Neural cell (in vitro differentiated cells): ENCODE measurements at regions not wholly inside any gene's neighbourhood (a gene's known extent, or its start where the extent isn't known, plus 50 kb on each side); places are given as distances from the start of the nearest gene placed in this dataset.

Source experiments
- H2AFZ ChIP-seq: fragments of 200-600, 300-800 bp; sonication (generic), shearing (Covaris generic); 2 replicates; pipeline ENCODE4 v1.6.0; 2014; ENCODE audit warnings: low read depth, mild to moderate bottlenecking, antibody characterized with exemption, low read length, moderate library complexity
- H3F3A ChIP-seq: fragments of 200-600 bp; shearing (Covaris generic); 2 replicates; pipeline ENCODE4 v1.6.1; 2016; ENCODE audit warnings: mild to moderate bottlenecking, moderate library complexity, mixed read lengths, antibody characterized with exemption, low read length; ENCODE audit not compliant: insufficient read depth, poor library complexity, severe bottlenecking
- H3K27ac ChIP-seq: fragments of 200-600, 300-800 bp; sonication (generic), shearing (Covaris generic); 2 replicates; pipeline ENCODE4 v1.5.1; 2014; ENCODE audit warnings: mild to moderate bottlenecking, low read length, moderate library complexity
- H3K27me3 ChIP-seq: fragments of 300-800, 200-600 bp; sonication (generic), shearing (Covaris generic); 2 replicates; pipeline ENCODE4 v1.6.0; 2014; ENCODE audit warnings: mild to moderate bottlenecking, low read depth, low read length, moderate library complexity; ENCODE audit not compliant: insufficient read depth
- H3K36me3 ChIP-seq: fragments of 300-800, 200-600 bp; sonication (generic), shearing (Covaris generic); 2 replicates; pipeline ENCODE4 v1.5.1; 2014; ENCODE audit warnings: mild to moderate bottlenecking, antibody characterized with exemption, low read length, moderate library complexity; ENCODE audit not compliant: insufficient read depth
- H3K4me2 ChIP-seq: fragments of 300-800, 200-600 bp; sonication (generic), shearing (Covaris generic); 2 replicates; pipeline ENCODE4 v1.6.0; 2014; ENCODE audit warnings: mild to moderate bottlenecking, low read length
- H3K4me3 ChIP-seq: fragments of 300-800, 200-600 bp; sonication (generic), shearing (Covaris generic); 2 replicates; pipeline ENCODE4 v1.5.1; 2014; ENCODE audit warnings: mild to moderate bottlenecking, low read length, moderate library complexity
- H3K79me2 ChIP-seq: fragments of 200-600 bp; shearing (Covaris generic); replicated peaks from 2 replicates; pipeline ENCODE4 v1.6.0; 2014; ENCODE audit warnings: mild to moderate bottlenecking, low read length, moderate library complexity; ENCODE audit not compliant: insufficient read depth
- H3K9ac ChIP-seq: fragments of 300-800, 200-600 bp; sonication (generic), shearing (Covaris generic); 2 replicates; pipeline ENCODE4 v1.6.1; 2016; ENCODE audit warnings: mild to moderate bottlenecking, low read length, mixed read lengths
- H3K9me2 ChIP-seq: fragments of 200-600 bp; shearing (Covaris generic); 2 replicates; pipeline ENCODE4 v1.6.1; 2016; ENCODE audit warnings: mild to moderate bottlenecking, low read length, mixed read lengths; ENCODE audit not compliant: insufficient read depth
- H3K9me3 ChIP-seq: fragments of 200-600, 300-800 bp; sonication (generic), shearing (Covaris generic); 2 replicates; pipeline ENCODE4 v1.6.1; 2016; ENCODE audit warnings: mild to moderate bottlenecking, mixed run types, low read length, moderate library complexity, mixed read lengths
- H4K20me1 ChIP-seq: fragments of 200-600 bp; shearing (Covaris generic); 2 replicates; pipeline ENCODE4 v1.6.1; 2016; ENCODE audit warnings: mild to moderate bottlenecking, mixed run types; ENCODE audit not compliant: insufficient read depth
- EP300 ChIP-seq: fragments of 450-650 bp; conservative IDR thresholded peaks from 2 replicates; pipeline ENCODE4 v1.6.1; 2014; ENCODE audit warnings: antibody characterized with exemption, mild to moderate bottlenecking, moderate library complexity; ENCODE audit not compliant: poor library complexity, severe bottlenecking
- EZH2 ChIP-seq: fragments of 200-600, 300-800 bp; shearing (Covaris generic), sonication (generic); IDR thresholded peaks from 2 replicates; pipeline ENCODE4 v1.6.1; 2014; ENCODE audit warnings: antibody characterized with exemption, low read length, borderline replicate concordance, mild to moderate bottlenecking; ENCODE audit not compliant: insufficient read depth, poor library complexity, severe bottlenecking
- MXI1 ChIP-seq: fragments of 450-650 bp; conservative IDR thresholded peaks from 2 replicates; pipeline ENCODE4 v1.6.1; 2014; ENCODE audit warnings: antibody characterized with exemption, mild to moderate bottlenecking; ENCODE audit not compliant: poor library complexity, severe bottlenecking
- POLR2AphosphoS5 ChIP-seq: IDR thresholded peaks from 2 replicates; pipeline ENCODE4 v1.6.1; 2012
- RAD21 ChIP-seq: fragments of 450-650 bp; conservative IDR thresholded peaks from 2 replicates; pipeline ENCODE4 v1.6.1; 2014; ENCODE audit warnings: antibody characterized with exemption, mild to moderate bottlenecking, moderate library complexity
- REST ChIP-seq: IDR thresholded peaks from 2 replicates; pipeline ENCODE4 v1.6.1; 2012; ENCODE audit warnings: borderline replicate concordance
- SMC3 ChIP-seq: fragments of 450-650 bp; conservative IDR thresholded peaks from 2 replicates; pipeline ENCODE4 v1.6.1; 2014; ENCODE audit warnings: antibody characterized with exemption, mild to moderate bottlenecking, moderate library complexity; ENCODE audit not compliant: poor library complexity
- TAF1 ChIP-seq: IDR thresholded peaks from 2 replicates; pipeline ENCODE4 v1.6.1; 2012; ENCODE audit warnings: low read depth
- TF ChIP-seq, protein P1 (sequence below): fragments of 450-650 bp; IDR thresholded peaks from 2 replicates; pipeline ENCODE4 v1.5.1; 2014; ENCODE audit warnings: antibody characterized with exemption, mild to moderate bottlenecking, moderate library complexity; ENCODE audit not compliant: poor library complexity, severe bottlenecking

DNA sequence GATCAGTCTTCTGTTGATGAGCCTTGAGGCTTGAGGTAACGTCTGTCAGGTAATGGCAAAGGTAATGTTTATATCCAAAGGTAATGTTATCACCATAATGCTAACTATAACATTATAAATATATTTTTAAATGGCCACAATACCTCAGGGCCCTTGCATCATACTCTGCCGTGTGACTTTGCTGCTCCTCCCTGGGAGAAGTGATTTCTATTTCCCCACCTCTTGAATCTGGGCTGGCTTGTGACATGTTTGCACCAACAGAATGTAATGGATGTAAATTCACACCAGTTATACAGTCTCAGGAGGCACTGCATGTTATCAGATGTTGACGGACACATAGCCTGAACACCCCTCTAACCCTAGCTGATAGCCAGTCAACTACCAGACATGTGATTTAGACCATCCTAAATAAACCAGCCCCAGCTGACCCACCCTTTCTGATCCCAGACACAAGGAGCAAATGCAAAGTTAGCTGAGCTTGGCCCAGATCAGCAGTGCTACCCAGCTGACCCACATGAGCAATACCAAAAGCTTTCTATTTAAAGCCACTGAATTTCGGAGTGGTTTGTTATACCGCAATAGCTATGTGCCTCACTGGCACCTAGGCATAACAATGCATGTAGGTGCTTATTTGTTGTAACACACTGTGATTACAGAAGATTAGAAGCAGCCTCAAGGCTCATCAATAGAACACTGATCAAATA is 93.8 kb upstream of the SIRPA start:
- H3K36me3 ChIP-seq: no peaks in the 10 kb centered on the region
- no peaks in the 10 kb centered on the region for H3K9me3 ChIP-seq
- no peak overlapping the region for H3K9ac ChIP-seq
- TF ChIP-seq, protein P1, sequence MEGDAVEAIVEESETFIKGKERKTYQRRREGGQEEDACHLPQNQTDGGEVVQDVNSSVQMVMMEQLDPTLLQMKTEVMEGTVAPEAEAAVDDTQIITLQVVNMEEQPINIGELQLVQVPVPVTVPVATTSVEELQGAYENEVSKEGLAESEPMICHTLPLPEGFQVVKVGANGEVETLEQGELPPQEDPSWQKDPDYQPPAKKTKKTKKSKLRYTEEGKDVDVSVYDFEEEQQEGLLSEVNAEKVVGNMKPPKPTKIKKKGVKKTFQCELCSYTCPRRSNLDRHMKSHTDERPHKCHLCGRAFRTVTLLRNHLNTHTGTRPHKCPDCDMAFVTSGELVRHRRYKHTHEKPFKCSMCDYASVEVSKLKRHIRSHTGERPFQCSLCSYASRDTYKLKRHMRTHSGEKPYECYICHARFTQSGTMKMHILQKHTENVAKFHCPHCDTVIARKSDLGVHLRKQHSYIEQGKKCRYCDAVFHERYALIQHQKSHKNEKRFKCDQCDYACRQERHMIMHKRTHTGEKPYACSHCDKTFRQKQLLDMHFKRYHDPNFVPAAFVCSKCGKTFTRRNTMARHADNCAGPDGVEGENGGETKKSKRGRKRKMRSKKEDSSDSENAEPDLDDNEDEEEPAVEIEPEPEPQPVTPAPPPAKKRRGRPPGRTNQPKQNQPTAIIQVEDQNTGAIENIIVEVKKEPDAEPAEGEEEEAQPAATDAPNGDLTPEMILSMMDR: no peak
- no peak for TF ChIP-seq EP300
- TF ChIP-seq TAF1: no peak
- TF ChIP-seq EZH2: no peak
- no peak for TF ChIP-seq SMC3
- no peak for TF ChIP-seq MXI1
- no peak for TF ChIP-seq REST
- no peak for TF ChIP-seq RAD21
- no peak for TF ChIP-seq POLR2AphosphoS5
- no peak overlapping the region for H3K27ac ChIP-seq
- H3K9me2 ChIP-seq: no peaks in the 10 kb centered on the region
- H3F3A ChIP-seq: peaks cover 4% of the 10 kb centered on the region
- H4K20me1 ChIP-seq: no peaks in the 10 kb centered on the region
- no peak overlapping the region for H3K4me2 ChIP-seq
- no peaks in the 10 kb centered on the region for H3K27me3 ChIP-seq
- H3K4me3 ChIP-seq: no peak overlapping the region
- no peak overlapping the region for H2AFZ ChIP-seq
- H3K79me2 ChIP-seq: no peaks in the 10 kb centered on the region

- Histone ChIP-seq H2AFZ (no peak overlapping the region), H3K27me3 (no peaks in the 10 kb centered on the region), H3K79me2 (no peaks in the 10 kb centered on the region), H3K9me3 (no peaks in the 10 kb centered on the region), H3K4me2 (no peak overlapping the region), H4K20me1 (no peaks in the 10 kb centered on the region), H3K4me3 (no peak overlapping the region), H3K36me3 (no peaks in the 10 kb centered on the region), H3F3A (peaks cover 4% of the 10 kb centered on the region), H3K27ac (no peak overlapping the region), H3K9me2 (no peaks in the 10 kb centered on the region), H3K9ac (no peak overlapping the region)
- no peak for TF ChIP-seq SMC3
- TF ChIP-seq, protein P1: peak; percentile 43
- TF ChIP-seq EZH2: no peak
- TF ChIP-seq EP300: no peak
- no peak for TF ChIP-seq MXI1
- no peak for TF ChIP-seq REST
- no peak for TF ChIP-seq TAF1
- TF ChIP-seq RAD21: peak; percentile 17
- no peak for TF ChIP-seq POLR2AphosphoS5
Measured at GRCh38 chr20:1800777-1801176, 94.4 kb upstream of the SIRPA start.
